Stimulated activated effector memory CD8-positive, alpha-beta T cell treated with anti-CD3 and anti-CD28 coated beads, Interleukin-12 subunit alpha, Interleukin-12 subunit beta, amount 100 ng/mL, for 72 hours (primary cell): ENCODE measurements at regions not wholly inside any gene's neighbourhood (a gene's known extent, or its start where the extent isn't known, plus 50 kb on each side); places are given as distances from the start of the nearest gene placed in this dataset.
"Not testable (repeated sequence)": the region's sequence is repeated elsewhere in the genome, so short reads cannot be mapped to it uniquely, and the experiment has no call there.

Experiments
- ATAC-seq: fragments of 150-1000 bp; cut with Tn5 transposase; 2 replicates; pipeline ENCODE4 v1.10.0; 2021
- DNase-seq, 2 donors: peaks; one replicate each; pipeline ENCODE4 v3.0.0; 2021 to 2022; ENCODE audit warnings: low spot score in 2 of 2
- H3K27ac Mint-ChIP-seq: one replicate; pipeline ENCODE4 v1.8.0; 2022; ENCODE audit warnings: mild to moderate bottlenecking, mixed read lengths
- H3K36me3 Mint-ChIP-seq: one replicate; pipeline ENCODE4 v1.8.0; 2022; ENCODE audit warnings: mild to moderate bottlenecking, mixed read lengths
- H3K4me1 Mint-ChIP-seq: one replicate; pipeline ENCODE4 v1.8.0; 2022; ENCODE audit warnings: mixed read lengths
- H3K4me3 Mint-ChIP-seq: one replicate; pipeline ENCODE4 v1.8.0; 2022; ENCODE audit warnings: mild to moderate bottlenecking, mixed read lengths
- H3K9me3 Mint-ChIP-seq: one replicate; pipeline ENCODE4 v1.8.0; 2022; ENCODE audit warnings: mixed read lengths

GRCh38 chr16:85243308-85243707, 131.0 kb upstream of the CIBAR2 start:
- DNase-seq (no peak), ATAC-seq (no peak)
- no peaks in the 10 kb centered on the region for H3K9me3 Mint-ChIP-seq
- no peak overlapping the region for H3K27ac Mint-ChIP-seq
- peaks cover 8% of the 10 kb centered on the region for H3K4me1 Mint-ChIP-seq
- H3K4me3 Mint-ChIP-seq, result no peak overlapping the region
- H3K36me3 Mint-ChIP-seq, result no peaks in the 10 kb centered on the region

- not testable (repeated sequence) for H3K9me3 Mint-ChIP-seq, H3K36me3 Mint-ChIP-seq, H3K4me1 Mint-ChIP-seq, ATAC-seq, H3K27ac Mint-ChIP-seq, H3K4me3 Mint-ChIP-seq, DNase-seq
Observed at GRCh38 chr16:85244452-85244851, 132.2 kb upstream of the CIBAR2 start.

GRCh38 chr16:85245307-85246172, 133.3 kb upstream of the CIBAR2 start:
- Mint-ChIP-seq H3K9me3 (no peaks in the 10 kb centered on the region), H3K4me1 (peaks cover 8% of the 10 kb centered on the region), H3K27ac (no peak overlapping the region), H3K4me3 (no peak overlapping the region), H3K36me3 (no peaks in the 10 kb centered on the region)
- ATAC-seq (peak; percentile 40), DNase-seq (peak in 1 of 2 donors; percentile 66)

- H3K36me3 Mint-ChIP-seq, result no peaks in the 10 kb centered on the region
- no peaks in the 10 kb centered on the region for H3K9me3 Mint-ChIP-seq
- DNase-seq (no peak), ATAC-seq (no peak)
- peaks cover 8% of the 10 kb centered on the region for H3K4me1 Mint-ChIP-seq
- no peak overlapping the region for H3K27ac Mint-ChIP-seq
- no peak overlapping the region for H3K4me3 Mint-ChIP-seq
Observed at GRCh38 chr16:85246473-85246872, 134.2 kb upstream of the CIBAR2 start.

- Mint-ChIP-seq H3K27ac (no peak overlapping the region), H3K4me3 (no peak overlapping the region), H3K36me3 (no peaks in the 10 kb centered on the region), H3K4me1 (peaks cover 8% of the 10 kb centered on the region), H3K9me3 (no peaks in the 10 kb centered on the region)
- DNase-seq (no peak), ATAC-seq (no peak)
Observed at GRCh38 chr16:85246973-85247372, 134.7 kb upstream of the CIBAR2 start.

GRCh38 chr16:85248342-85248741, 136.1 kb upstream of the CIBAR2 start:
- peaks cover 8% of the 10 kb centered on the region for H3K4me1 Mint-ChIP-seq
- DNase-seq (no peak), ATAC-seq (no peak)
- H3K36me3 Mint-ChIP-seq, result no peaks in the 10 kb centered on the region
- no peak overlapping the region for H3K27ac Mint-ChIP-seq
- no peaks in the 10 kb centered on the region for H3K9me3 Mint-ChIP-seq
- no peak overlapping the region for H3K4me3 Mint-ChIP-seq

GRCh38 chr16:85248857-85249256, 136.6 kb upstream of the CIBAR2 start:
- DNase-seq, result no peak
- Mint-ChIP-seq H3K27ac (no peak overlapping the region), H3K9me3 (no peaks in the 10 kb centered on the region), H3K4me1 (peaks cover 8% of the 10 kb centered on the region), H3K36me3 (no peaks in the 10 kb centered on the region), H3K4me3 (no peak overlapping the region)
- no peak for ATAC-seq

GRCh38 chr16:85249418-85250146, 137.3 kb upstream of the CIBAR2 start:
- H3K4me3 Mint-ChIP-seq, result no peak overlapping the region
- no peak overlapping the region for H3K27ac Mint-ChIP-seq
- DNase-seq (no peak), ATAC-seq (no peak)
- no peaks in the 10 kb centered on the region for H3K9me3 Mint-ChIP-seq
- H3K36me3 Mint-ChIP-seq, result no peaks in the 10 kb centered on the region
- H3K4me1 Mint-ChIP-seq, result peaks cover 8% of the 10 kb centered on the region

GRCh38 chr16:85250147-85250463, 137.8 kb upstream of the CIBAR2 start:
- Mint-ChIP-seq H3K9me3 (no peaks in the 10 kb centered on the region), H3K4me1 (peaks cover 8% of the 10 kb centered on the region), H3K4me3 (no peak overlapping the region), H3K36me3 (no peaks in the 10 kb centered on the region), H3K27ac (no peak overlapping the region)
- DNase-seq (no peak), ATAC-seq (no peak)

- Mint-ChIP-seq H3K4me1 (peaks cover 4% of the 10 kb centered on the region), H3K27ac (no peak overlapping the region), H3K9me3 (no peaks in the 10 kb centered on the region), H3K4me3 (no peak overlapping the region), H3K36me3 (no peaks in the 10 kb centered on the region)
- ATAC-seq (no peak), DNase-seq (no peak)
Observed at GRCh38 chr16:85250609-85251223, 138.4 kb upstream of the CIBAR2 start.

- Mint-ChIP-seq H3K27ac (no peak overlapping the region), H3K36me3 (no peaks in the 10 kb centered on the region), H3K4me3 (no peak overlapping the region), H3K4me1 (no peaks in the 10 kb centered on the region), H3K9me3 (no peaks in the 10 kb centered on the region)
- ATAC-seq, result no peak
- no peak for DNase-seq
Observed at GRCh38 chr16:85251225-85251760, 139.0 kb upstream of the CIBAR2 start.

- Mint-ChIP-seq H3K27ac (no peak overlapping the region), H3K36me3 (no peaks in the 10 kb centered on the region), H3K9me3 (no peaks in the 10 kb centered on the region), H3K4me3 (no peak overlapping the region), H3K4me1 (no peaks in the 10 kb centered on the region)
- ATAC-seq (no peak), DNase-seq (no peak)
Observed at GRCh38 chr16:85252014-85252413, 139.7 kb upstream of the CIBAR2 start.

GRCh38 chr16:85252461-85252860, 140.2 kb upstream of the CIBAR2 start:
- Mint-ChIP-seq H3K27ac (no peak overlapping the region), H3K4me3 (no peak overlapping the region), H3K36me3 (no peaks in the 10 kb centered on the region), H3K4me1 (no peaks in the 10 kb centered on the region), H3K9me3 (no peaks in the 10 kb centered on the region)
- no peak for ATAC-seq
- DNase-seq, result no peak

GRCh38 chr16:85253084-85253941, 141.0 kb upstream of the CIBAR2 start:
- no peak overlapping the region for H3K4me3 Mint-ChIP-seq
- no peaks in the 10 kb centered on the region for H3K36me3 Mint-ChIP-seq
- ATAC-seq (peak; percentile 73), DNase-seq (peak; percentile 63 to 81)
- H3K4me1 Mint-ChIP-seq, result no peaks in the 10 kb centered on the region
- no peak overlapping the region for H3K27ac Mint-ChIP-seq
- no peaks in the 10 kb centered on the region for H3K9me3 Mint-ChIP-seq

GRCh38 chr16:85254051-85254450, 141.8 kb upstream of the CIBAR2 start:
- Mint-ChIP-seq H3K9me3 (no peaks in the 10 kb centered on the region), H3K4me1 (no peaks in the 10 kb centered on the region), H3K4me3 (no peak overlapping the region), H3K27ac (no peak overlapping the region), H3K36me3 (no peaks in the 10 kb centered on the region)
- no peak for DNase-seq
- ATAC-seq, result no peak
